ENCODE measurements at regions not wholly inside any gene's neighbourhood (a gene's known extent, or its start where the extent isn't known, plus 50 kb on each side); places are given as distances from the start of the nearest gene placed in this dataset.
"Not testable (repeated sequence)": the region's sequence is repeated elsewhere in the genome, so short reads cannot be mapped to it uniquely, and the experiment has no call there.

GRCh38 chr7:94305836-94306235 lies 88.9 kb upstream of the COL1A2 start:
- TF ChIP-seq CTCF (IDR thresholded peaks at IDR 0.05), result no peak

GRCh38 chr7:94307399-94308048 lies 87.2 kb upstream of the COL1A2 start:
- Mint-ChIP-seq H3K4me1 (ENCODE audit: unreplicated experiment) (peaks cover 63% of the 10 kb centered on the region), H3K36me3 (ENCODE audit: unreplicated experiment) (peaks cover 8% of the 10 kb centered on the region), H3K9me3 (ENCODE audit: unreplicated experiment) (peaks cover 18% of the 10 kb centered on the region), H3K27me3 (ENCODE audit: unreplicated experiment) (no peaks in the 10 kb centered on the region), H3K4me3 (ENCODE audit: unreplicated experiment) (no peak overlapping the region), H3K27ac (ENCODE audit: unreplicated experiment) (no peak overlapping the region)
- TF ChIP-seq CTCF (IDR thresholded peaks at IDR 0.05), result no peak
- no peak for DNase-seq (ENCODE audit: extremely low spot score, unreplicated experiment)

More at GRCh38 chr7:94305836-94306235, 88.9 kb upstream of the COL1A2 start:
- H3K4me3 Mint-ChIP-seq (ENCODE audit: unreplicated experiment), result no peak overlapping the region
- H3K9me3 Mint-ChIP-seq (ENCODE audit: unreplicated experiment), result peaks cover 18% of the 10 kb centered on the region
- no peak for DNase-seq (ENCODE audit: extremely low spot score, unreplicated experiment)
- peaks cover 8% of the 10 kb centered on the region for H3K36me3 Mint-ChIP-seq (ENCODE audit: unreplicated experiment)
- H3K27ac Mint-ChIP-seq (ENCODE audit: unreplicated experiment), result no peak overlapping the region
- H3K4me1 Mint-ChIP-seq (ENCODE audit: unreplicated experiment), result peaks cover 63% of the 10 kb centered on the region
- H3K27me3 Mint-ChIP-seq (ENCODE audit: unreplicated experiment), result no peaks in the 10 kb centered on the region

- peak overlapping the region; percentile 43 for H3K27ac Mint-ChIP-seq (ENCODE audit: unreplicated experiment)
- no peak for DNase-seq (ENCODE audit: extremely low spot score, unreplicated experiment)
- H3K9me3 Mint-ChIP-seq (ENCODE audit: unreplicated experiment), result peaks cover 14% of the 10 kb centered on the region
- H3K36me3 Mint-ChIP-seq (ENCODE audit: unreplicated experiment), result peaks cover 8% of the 10 kb centered on the region
- H3K4me1 Mint-ChIP-seq (ENCODE audit: unreplicated experiment), result peaks cover 69% of the 10 kb centered on the region
- no peak for TF ChIP-seq CTCF (IDR thresholded peaks at IDR 0.05)
- H3K27me3 Mint-ChIP-seq (ENCODE audit: unreplicated experiment), result no peaks in the 10 kb centered on the region
- H3K4me3 Mint-ChIP-seq (ENCODE audit: unreplicated experiment), result no peak overlapping the region
These were observed 83.2 kb upstream of the COL1A2 start for GRCh38 chr7:94311515-94311914.

GRCh38 chr7:94313926-94314325 lies 80.8 kb upstream of the COL1A2 start:
- H3K4me1 Mint-ChIP-seq (ENCODE audit: unreplicated experiment), result peaks cover 64% of the 10 kb centered on the region
- peak overlapping the region; percentile 87 for H3K27ac Mint-ChIP-seq (ENCODE audit: unreplicated experiment)
- DNase-seq (ENCODE audit: extremely low spot score, unreplicated experiment), result no peak
- H3K9me3 Mint-ChIP-seq (ENCODE audit: unreplicated experiment), result peaks cover 7% of the 10 kb centered on the region
- peaks cover 3% of the 10 kb centered on the region for H3K36me3 Mint-ChIP-seq (ENCODE audit: unreplicated experiment)
- no peaks in the 10 kb centered on the region for H3K27me3 Mint-ChIP-seq (ENCODE audit: unreplicated experiment)
- H3K4me3 Mint-ChIP-seq (ENCODE audit: unreplicated experiment), result peak overlapping the region; percentile 15
- TF ChIP-seq CTCF (IDR thresholded peaks at IDR 0.05), result no peak

GRCh38 chr7:94314413-94315410 lies 80.0 kb upstream of the COL1A2 start:
- Mint-ChIP-seq H3K27ac (ENCODE audit: unreplicated experiment) (peak overlapping the region; percentile 87), H3K27me3 (ENCODE audit: unreplicated experiment) (no peaks in the 10 kb centered on the region), H3K9me3 (ENCODE audit: unreplicated experiment) (peaks cover 2% of the 10 kb centered on the region), H3K36me3 (ENCODE audit: unreplicated experiment) (peaks cover 1% of the 10 kb centered on the region), H3K4me3 (ENCODE audit: unreplicated experiment) (peak overlapping the region; percentile 46), H3K4me1 (ENCODE audit: unreplicated experiment) (peaks cover 61% of the 10 kb centered on the region)
- TF ChIP-seq CTCF (IDR thresholded peaks at IDR 0.05), result no peak
- no peak for DNase-seq (ENCODE audit: extremely low spot score, unreplicated experiment)

- H3K9me3 Mint-ChIP-seq (ENCODE audit: unreplicated experiment); H3K27me3 Mint-ChIP-seq (ENCODE audit: unreplicated experiment); H3K27ac Mint-ChIP-seq (ENCODE audit: unreplicated experiment); H3K4me3 Mint-ChIP-seq (ENCODE audit: unreplicated experiment); H3K36me3 Mint-ChIP-seq (ENCODE audit: unreplicated experiment); DNase-seq (ENCODE audit: extremely low spot score, unreplicated experiment): not testable (repeated sequence)
- peaks cover 38% of the 10 kb centered on the region for H3K4me1 Mint-ChIP-seq (ENCODE audit: unreplicated experiment)
These were observed 73.6 kb upstream of the COL1A2 start for GRCh38 chr7:94321138-94321537.

All from osteocyte (in vitro differentiated cells).